Effector memory CD8-positive, alpha-beta T cell (primary cell): ENCODE measurements at regions not wholly inside any gene's neighbourhood (a gene's known extent, or its start where the extent isn't known, plus 50 kb on each side); places are given as distances from the start of the nearest gene placed in this dataset.

Experiments used
- ATAC-seq: fragments of 150-1000 bp; cut with Tn5 transposase; replicated peaks from 2 replicates; pipeline ENCODE4 v1.10.0; 2021; ENCODE audit warnings: mild to moderate bottlenecking, moderate library complexity
- DNase-seq, 3 experiments: peaks; one replicate each; pipeline ENCODE4 v3.0.0; 2021
- H3K27ac Mint-ChIP-seq, 2 donors: one replicate each; pipeline ENCODE4 v1.8.0; 2022; ENCODE audit warnings: mild to moderate bottlenecking in 2 of 2, mixed read lengths in 2 of 2, moderate library complexity in 2 of 2
- H3K27me3 Mint-ChIP-seq, 2 donors: one replicate each; pipeline ENCODE4 v1.8.0; 2022; ENCODE audit warnings: mixed read lengths in 2 of 2
- H3K36me3 Mint-ChIP-seq: one replicate; pipeline ENCODE4 v1.8.0; 2022; ENCODE audit warnings: mild to moderate bottlenecking, moderate library complexity, mixed read lengths; ENCODE audit not compliant: insufficient read depth
- H3K4me1 Mint-ChIP-seq, 2 donors: one replicate each; pipeline ENCODE4 v1.8.0; 2022; ENCODE audit warnings: low read depth in 2 of 2, mixed read lengths in 2 of 2
- H3K4me3 Mint-ChIP-seq, 2 donors: one replicate each; pipeline ENCODE4 v1.8.0; 2022; ENCODE audit warnings: mild to moderate bottlenecking in 2 of 2, mixed read lengths in 2 of 2, moderate library complexity in 2 of 2
- H3K9me3 Mint-ChIP-seq, 2 donors: one replicate each; pipeline ENCODE4 v1.8.0; 2022; ENCODE audit warnings: mixed read lengths in 2 of 2

DNA sequence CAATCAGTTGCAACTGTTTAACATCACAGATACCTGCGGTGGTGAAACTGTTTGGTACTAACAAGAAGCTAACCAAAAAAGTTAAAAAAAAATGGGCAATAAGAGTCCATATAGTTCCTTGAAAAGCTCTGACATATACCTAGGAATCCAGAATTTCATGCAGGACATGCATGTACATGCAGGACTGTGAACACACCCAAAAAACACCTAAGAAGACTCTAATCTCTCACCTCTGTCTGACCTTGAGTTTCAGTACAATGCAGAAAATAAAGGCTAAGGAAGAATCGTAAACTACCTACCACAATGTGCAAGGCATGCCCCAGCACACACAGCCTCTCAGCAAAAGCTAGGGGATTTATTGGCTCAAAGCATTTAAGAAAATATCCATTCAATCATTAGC lies 110.7 kb upstream of the GOLGA8J start:
- H3K27ac Mint-ChIP-seq = no peak overlapping the region
- H3K4me1 Mint-ChIP-seq = no peaks in the 10 kb centered on the region
- no peaks in the 10 kb centered on the region for H3K9me3 Mint-ChIP-seq
- DNase-seq (no peak), ATAC-seq (no peak)
- peaks cover 3% of the 10 kb centered on the region for H3K36me3 Mint-ChIP-seq
- no peak overlapping the region for H3K4me3 Mint-ChIP-seq
- peaks cover 40 to 44% of the 10 kb centered on the region in 2 donors for H3K27me3 Mint-ChIP-seq

- H3K27me3 Mint-ChIP-seq = peaks cover 40 to 51% of the 10 kb centered on the region in 2 donors
- H3K4me3 Mint-ChIP-seq = no peak overlapping the region
- no peak overlapping the region for H3K27ac Mint-ChIP-seq
- ATAC-seq = no peak
- H3K36me3 Mint-ChIP-seq = peaks cover 3% of the 10 kb centered on the region
- no peak for DNase-seq
- H3K9me3 Mint-ChIP-seq = no peaks in the 10 kb centered on the region
- no peaks in the 10 kb centered on the region for H3K4me1 Mint-ChIP-seq
Observed at GRCh38 chr15:29970402-29970695, 112.4 kb upstream of the GOLGA8J start.

DNA sequence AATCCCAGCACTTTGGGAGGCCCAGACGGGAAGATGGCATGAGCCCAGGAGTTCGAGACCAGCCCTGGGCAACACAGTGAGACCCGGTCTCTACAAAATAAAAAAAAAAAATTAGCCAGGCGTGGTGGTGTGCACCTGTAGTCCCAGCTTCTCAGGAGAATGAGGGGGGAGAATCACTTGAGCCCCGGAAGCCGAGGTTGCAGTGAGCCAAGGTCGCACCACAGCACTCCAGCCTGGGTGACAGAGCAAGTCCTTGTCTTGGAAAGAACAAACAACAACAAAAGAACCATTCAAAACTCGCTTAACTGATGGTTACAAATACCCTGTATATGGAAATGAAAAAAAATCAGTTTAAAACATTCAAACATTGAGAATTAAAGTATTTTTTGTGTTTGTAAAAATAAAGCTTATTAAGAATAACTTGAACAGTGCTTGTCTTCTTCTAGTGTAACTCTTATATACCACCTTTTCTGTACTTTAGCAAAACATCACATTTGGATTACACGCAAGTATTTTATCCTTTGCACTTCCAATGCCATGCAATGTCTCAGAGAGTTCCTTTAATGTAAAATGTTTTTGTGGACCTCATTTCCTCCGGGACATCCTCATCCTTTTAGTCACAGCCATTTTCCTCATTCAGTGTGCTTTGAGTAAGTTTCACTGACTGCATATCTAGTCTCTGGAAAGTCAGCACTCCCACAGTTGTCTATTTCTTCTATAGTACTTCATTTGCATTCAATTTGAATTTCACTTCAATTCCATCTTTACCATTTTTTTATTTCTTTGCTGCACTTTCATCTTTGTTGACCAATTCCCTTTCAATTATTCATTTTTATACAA lies 113.0 kb upstream of the GOLGA8J start:
- Mint-ChIP-seq H3K4me1 (no peaks in the 10 kb centered on the region), H3K27ac (no peak overlapping the region), H3K9me3 (no peaks in the 10 kb centered on the region), H3K27me3 (peaks cover 40 to 52% of the 10 kb centered on the region in 2 donors), H3K4me3 (no peak overlapping the region), H3K36me3 (peaks cover 3% of the 10 kb centered on the region)
- ATAC-seq (no peak), DNase-seq (no peak)

DNA sequence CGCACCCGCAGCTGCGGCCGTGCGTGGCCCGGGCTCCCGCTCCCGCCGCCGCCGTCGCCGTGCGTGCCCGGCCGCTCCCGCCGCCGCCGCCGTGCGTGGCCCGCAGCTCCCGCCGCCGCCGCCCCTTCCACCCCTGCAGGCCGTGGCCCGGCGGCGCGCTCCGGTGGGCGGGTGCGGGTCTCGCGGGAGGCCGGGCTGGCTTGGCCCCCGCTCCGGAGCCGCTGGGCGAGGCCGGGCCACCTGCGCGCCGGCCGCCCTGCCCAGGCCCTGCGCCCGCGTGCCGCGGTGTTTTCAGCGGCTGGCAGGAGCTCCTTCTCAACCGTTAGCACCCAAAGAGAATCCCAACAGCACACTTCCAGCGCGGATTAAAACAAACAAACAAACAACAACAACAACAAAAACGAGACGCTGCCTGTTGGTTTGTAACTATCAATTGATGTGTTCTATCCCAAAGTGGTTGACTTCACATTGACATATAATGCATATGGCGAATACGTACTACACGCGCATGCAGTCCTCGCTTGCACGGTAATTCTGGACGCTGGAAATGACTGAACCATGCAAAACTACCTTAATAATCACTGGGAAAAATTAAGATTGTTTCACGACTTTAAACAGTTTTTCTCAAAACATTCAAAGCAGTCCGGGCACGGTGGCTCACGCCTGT lies 113.7 kb upstream of the GOLGA8J start:
- Mint-ChIP-seq H3K4me3 (no peak overlapping the region), H3K27ac (no peak overlapping the region), H3K4me1 (no peaks in the 10 kb centered on the region), H3K36me3 (peaks cover 3% of the 10 kb centered on the region), H3K9me3 (no peaks in the 10 kb centered on the region), H3K27me3 (peaks cover 40 to 57% of the 10 kb centered on the region in 2 donors)
- DNase-seq = no peak
- ATAC-seq = no peak

- H3K4me3 Mint-ChIP-seq = no peak overlapping the region
- no peak overlapping the region for H3K27ac Mint-ChIP-seq
- H3K4me1 Mint-ChIP-seq = no peaks in the 10 kb centered on the region
- no peaks in the 10 kb centered on the region for H3K36me3 Mint-ChIP-seq
- no peaks in the 10 kb centered on the region for H3K9me3 Mint-ChIP-seq
- H3K27me3 Mint-ChIP-seq = peaks cover 40 to 57% of the 10 kb centered on the region in 2 donors
- ATAC-seq (no peak), DNase-seq (no peak)
Observed at GRCh38 chr15:29968099-29968894, 114.5 kb upstream of the GOLGA8J start.

DNA sequence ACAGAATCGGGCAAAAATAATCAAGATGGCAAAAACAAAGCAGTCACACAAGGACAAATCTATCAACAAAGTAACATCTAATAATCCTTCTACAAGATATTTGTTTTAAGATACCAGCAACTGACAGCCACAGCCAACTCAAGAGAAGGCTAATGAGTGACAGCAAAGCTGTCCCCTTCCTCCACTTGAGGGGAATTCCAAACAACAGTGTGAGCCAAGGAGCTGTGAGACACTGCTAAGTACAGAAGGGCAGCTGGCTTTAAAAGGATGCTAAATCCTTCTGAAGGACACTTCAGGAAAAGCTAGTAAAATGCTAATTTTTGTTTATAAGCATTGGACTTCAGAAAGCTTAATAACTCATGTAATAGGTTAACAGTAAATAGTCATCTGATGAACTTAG lies 120.3 kb upstream of the GOLGA8J start:
- Mint-ChIP-seq H3K4me1 (no peaks in the 10 kb centered on the region), H3K27me3 (peaks cover 9 to 28% of the 10 kb centered on the region in 2 donors), H3K9me3 (peaks cover 0 to 4% of the 10 kb centered on the region in 2 donors), H3K36me3 (no peaks in the 10 kb centered on the region), H3K4me3 (no peak overlapping the region), H3K27ac (no peak overlapping the region)
- ATAC-seq (no peak), DNase-seq (no peak)

DNA sequence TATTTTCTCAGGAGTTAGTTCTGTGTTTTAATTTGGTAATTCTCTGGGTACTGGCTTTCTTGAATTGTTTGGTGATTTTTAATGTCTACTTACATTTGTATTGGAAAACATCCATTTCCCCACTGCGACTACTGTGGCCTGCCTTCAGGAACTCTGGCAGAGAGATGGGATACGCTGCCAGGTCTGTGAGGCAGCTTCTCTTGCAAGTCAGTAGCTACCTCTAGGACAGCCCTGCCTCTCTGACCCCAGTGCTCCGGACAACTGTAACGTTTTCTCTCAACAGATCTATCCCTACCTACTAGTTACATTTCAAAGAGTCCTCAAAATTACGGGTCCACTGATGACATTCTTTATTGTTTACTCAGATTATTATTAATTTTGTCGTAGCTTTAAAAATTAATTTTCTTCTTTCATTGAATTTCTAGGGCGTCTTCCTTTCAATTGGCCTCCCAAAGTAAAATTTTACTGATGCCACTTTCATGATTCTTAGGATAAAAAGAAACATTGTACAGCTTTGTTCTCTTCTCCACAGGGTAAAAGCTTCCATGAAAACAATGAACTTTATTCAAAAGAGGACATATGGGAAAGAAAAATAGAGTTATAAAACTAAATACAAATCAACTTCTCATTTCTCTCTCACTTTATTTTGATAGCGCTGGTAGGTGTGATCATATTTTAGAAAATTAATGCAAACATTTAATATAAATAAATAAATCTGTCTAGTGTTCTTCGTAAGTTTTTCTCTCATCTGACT lies 123.2 kb upstream of the GOLGA8J start:
- Mint-ChIP-seq H3K27ac (no peak overlapping the region), H3K4me1 (no peaks in the 10 kb centered on the region), H3K4me3 (no peak overlapping the region), H3K36me3 (no peaks in the 10 kb centered on the region), H3K27me3 (peaks cover 8 to 14% of the 10 kb centered on the region in 2 donors), H3K9me3 (peaks cover 0 to 4% of the 10 kb centered on the region in 2 donors)
- DNase-seq = no peak
- ATAC-seq = no peak

- Mint-ChIP-seq H3K27ac (no peak overlapping the region), H3K4me1 (no peaks in the 10 kb centered on the region), H3K9me3 (peaks cover 0 to 2% of the 10 kb centered on the region in 2 donors), H3K36me3 (peaks cover 6% of the 10 kb centered on the region), H3K27me3 (no peaks in the 10 kb centered on the region), H3K4me3 (no peak overlapping the region)
- ATAC-seq (no peak), DNase-seq (no peak)
Observed at GRCh38 chr15:29952225-29952624, 130.0 kb upstream of the TJP1 start.

DNA sequence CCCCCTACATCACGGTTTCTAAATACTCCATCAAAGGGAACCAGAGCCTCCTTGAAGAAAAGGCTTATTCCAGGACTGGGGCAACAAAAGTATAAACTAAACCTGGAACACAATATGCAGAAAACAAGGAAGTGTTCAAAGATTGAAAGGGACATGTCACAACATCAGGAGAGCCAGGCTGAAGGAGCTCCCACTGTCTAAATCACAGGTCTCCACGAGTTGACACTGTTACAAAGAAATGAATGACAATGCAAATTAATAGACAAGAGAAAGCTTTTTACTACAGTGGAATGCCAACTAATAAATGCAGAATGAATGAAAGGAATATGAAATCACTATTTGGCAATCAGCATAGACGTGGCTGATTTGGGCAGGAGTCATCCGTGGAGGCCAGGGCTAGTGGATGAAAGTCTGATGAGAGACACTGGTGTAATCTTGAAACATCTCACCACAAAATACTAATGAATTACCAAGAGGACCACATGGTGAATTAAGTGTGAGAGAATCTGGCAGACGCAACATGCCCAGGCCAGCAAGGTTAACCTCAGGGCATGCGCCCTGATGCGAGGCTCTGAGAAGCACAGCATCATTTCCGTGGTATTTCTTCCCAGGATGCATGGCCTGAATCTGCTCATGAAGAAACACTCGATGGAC lies 123.8 kb upstream of the TJP1 start:
- no peak for DNase-seq
- no peak for ATAC-seq
- Mint-ChIP-seq H3K4me3 (no peak overlapping the region), H3K36me3 (peaks cover 6% of the 10 kb centered on the region), H3K27ac (no peak overlapping the region), H3K4me1 (no peaks in the 10 kb centered on the region), H3K27me3 (peaks cover 3 to 9% of the 10 kb centered on the region in 2 donors), H3K9me3 (peaks cover 0 to 2% of the 10 kb centered on the region in 2 donors)

DNA sequence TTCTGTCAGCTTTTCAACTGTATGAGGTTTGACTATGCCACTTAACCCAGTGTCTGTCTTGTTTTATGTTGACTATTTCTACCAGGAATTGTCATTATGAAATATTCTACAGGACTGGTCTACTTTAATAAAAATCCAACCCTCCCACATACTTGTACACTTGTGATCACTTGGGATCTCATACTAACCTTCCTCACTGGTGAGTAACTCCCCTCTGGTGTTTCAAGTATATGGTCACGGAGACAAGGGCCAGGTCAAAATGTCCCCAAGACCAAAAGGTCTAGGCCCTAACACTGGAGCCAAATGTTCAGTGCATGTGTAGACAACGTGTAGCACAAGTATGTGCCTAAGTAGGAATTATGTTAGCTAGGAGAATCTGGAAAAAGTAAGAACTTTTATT lies 122.7 kb upstream of the TJP1 start:
- DNase-seq (no peak), ATAC-seq (no peak)
- Mint-ChIP-seq H3K27me3 (peaks cover 4 to 13% of the 10 kb centered on the region in 2 donors), H3K9me3 (no peaks in the 10 kb centered on the region), H3K4me3 (no peak overlapping the region), H3K27ac (no peak overlapping the region), H3K4me1 (no peaks in the 10 kb centered on the region), H3K36me3 (no peaks in the 10 kb centered on the region)

GRCh38 chr15:29942548-29942947 lies 120.3 kb upstream of the TJP1 start:
- H3K4me1 Mint-ChIP-seq = no peaks in the 10 kb centered on the region
- DNase-seq (no peak), ATAC-seq (no peak)
- peaks cover 4 to 13% of the 10 kb centered on the region in 2 donors for H3K27me3 Mint-ChIP-seq
- H3K27ac Mint-ChIP-seq = no peak overlapping the region
- H3K9me3 Mint-ChIP-seq = no peaks in the 10 kb centered on the region
- no peaks in the 10 kb centered on the region for H3K36me3 Mint-ChIP-seq
- H3K4me3 Mint-ChIP-seq = no peak overlapping the region

- no peak for ATAC-seq
- no peaks in the 10 kb centered on the region for H3K9me3 Mint-ChIP-seq
- H3K27me3 Mint-ChIP-seq = peaks cover 4 to 13% of the 10 kb centered on the region in 2 donors
- H3K4me1 Mint-ChIP-seq = no peaks in the 10 kb centered on the region
- no peak for DNase-seq
- H3K36me3 Mint-ChIP-seq = no peaks in the 10 kb centered on the region
- H3K4me3 Mint-ChIP-seq = no peak overlapping the region
- H3K27ac Mint-ChIP-seq = no peak overlapping the region
Observed at GRCh38 chr15:29942143-29942542, 119.9 kb upstream of the TJP1 start.

DNA sequence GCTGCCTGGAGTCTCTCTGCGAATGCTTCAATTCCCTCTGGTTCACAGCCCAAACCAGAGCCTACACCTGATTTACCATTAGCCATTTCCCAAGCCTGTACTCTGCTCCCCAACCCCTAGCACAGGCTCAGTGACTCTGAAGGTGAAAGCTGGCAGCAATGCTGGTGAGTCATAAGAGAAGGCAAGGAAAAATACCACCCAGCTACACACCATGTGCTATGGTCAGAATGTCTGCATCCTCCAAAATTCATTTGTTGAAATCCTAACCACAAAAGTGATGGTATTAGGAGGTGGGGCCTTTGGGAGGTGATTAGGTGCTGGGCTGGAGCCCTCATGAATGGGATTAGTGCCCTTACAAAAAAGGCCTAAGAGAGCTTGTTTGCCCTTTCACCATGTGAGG lies 117.1 kb upstream of the TJP1 start:
- Mint-ChIP-seq H3K36me3 (no peaks in the 10 kb centered on the region), H3K27ac (no peak overlapping the region), H3K4me3 (no peak overlapping the region), H3K9me3 (peaks cover 0 to 12% of the 10 kb centered on the region in 2 donors), H3K4me1 (no peaks in the 10 kb centered on the region), H3K27me3 (peaks cover 15 to 22% of the 10 kb centered on the region in 2 donors)
- no peak for ATAC-seq
- no peak for DNase-seq
